DOHH2 (cell line): ENCODE measurements at regions not wholly inside any gene's neighbourhood (a gene's known extent, or its start where the extent isn't known, plus 50 kb on each side); places are given as distances from the start of the nearest gene placed in this dataset.

Source experiments
- EZH2phosphoT487 ChIP-seq: fragments of 200-600 bp; sonication (generic); IDR thresholded peaks from 2 replicates; pipeline ENCODE4 v1.6.1; 2017; ENCODE audit warnings: borderline replicate concordance, mild to moderate bottlenecking, antibody characterized with exemption, low read length, moderate library complexity, mixed read lengths
- TF ChIP-seq, protein P1 (sequence below): fragments of 200-600 bp; sonication (generic); IDR thresholded peaks from one replicate; pipeline ENCODE4 v1.5.1; 2014; ENCODE audit warnings: antibody characterized with exemption, mild to moderate bottlenecking, low read depth, low read length; ENCODE audit not compliant: poor library complexity, severe bottlenecking

DNA sequence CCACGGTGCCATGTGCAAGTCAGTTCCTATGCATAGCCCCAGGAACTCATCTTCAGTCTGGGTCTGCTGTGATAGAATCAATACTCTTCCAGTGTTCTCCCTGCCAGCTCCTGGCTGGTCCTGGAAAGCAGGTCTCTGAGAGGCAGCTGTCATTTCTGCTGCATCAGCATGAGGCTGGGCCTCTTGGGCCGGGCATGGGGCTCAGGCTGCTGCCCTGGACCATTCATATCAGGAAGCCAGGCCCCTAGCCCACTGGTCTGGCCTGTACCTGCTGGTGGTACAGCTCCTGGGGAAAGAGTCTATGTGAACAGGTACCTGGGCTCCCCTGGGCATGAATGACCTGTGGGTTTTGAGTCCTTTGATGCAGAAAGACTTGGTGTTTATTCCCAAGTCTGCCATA, 173.6 kb upstream of the CSF3R start:
- TF ChIP-seq, protein P1, sequence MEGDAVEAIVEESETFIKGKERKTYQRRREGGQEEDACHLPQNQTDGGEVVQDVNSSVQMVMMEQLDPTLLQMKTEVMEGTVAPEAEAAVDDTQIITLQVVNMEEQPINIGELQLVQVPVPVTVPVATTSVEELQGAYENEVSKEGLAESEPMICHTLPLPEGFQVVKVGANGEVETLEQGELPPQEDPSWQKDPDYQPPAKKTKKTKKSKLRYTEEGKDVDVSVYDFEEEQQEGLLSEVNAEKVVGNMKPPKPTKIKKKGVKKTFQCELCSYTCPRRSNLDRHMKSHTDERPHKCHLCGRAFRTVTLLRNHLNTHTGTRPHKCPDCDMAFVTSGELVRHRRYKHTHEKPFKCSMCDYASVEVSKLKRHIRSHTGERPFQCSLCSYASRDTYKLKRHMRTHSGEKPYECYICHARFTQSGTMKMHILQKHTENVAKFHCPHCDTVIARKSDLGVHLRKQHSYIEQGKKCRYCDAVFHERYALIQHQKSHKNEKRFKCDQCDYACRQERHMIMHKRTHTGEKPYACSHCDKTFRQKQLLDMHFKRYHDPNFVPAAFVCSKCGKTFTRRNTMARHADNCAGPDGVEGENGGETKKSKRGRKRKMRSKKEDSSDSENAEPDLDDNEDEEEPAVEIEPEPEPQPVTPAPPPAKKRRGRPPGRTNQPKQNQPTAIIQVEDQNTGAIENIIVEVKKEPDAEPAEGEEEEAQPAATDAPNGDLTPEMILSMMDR, result no peak
- TF ChIP-seq EZH2phosphoT487, result no peak
